Spleen (tissue), 11 donors: ENCODE measurements at regions not wholly inside any gene's neighbourhood (a gene's known extent, or its start where the extent isn't known, plus 50 kb on each side); places are given as distances from the start of the nearest gene placed in this dataset.

Experiments used
- DNase-seq: peaks from one replicate; pipeline ENCODE4 v3.0.0-alpha.2; 2020
- H3K27ac ChIP-seq, 8 donors: fragments of 200-600 bp; sonication (generic) in 7 of 8; 1 replicate in 4 of 8; 2 replicates in 4 of 8; pipeline versions ENCODE4 v1.5.0 to v1.8.0; 2016 to 2021; ENCODE audit warnings: inconsistent platforms in 4 of 8, mild to moderate bottlenecking in 4 of 8, moderate library complexity in 1 of 8
- H3K27me3 ChIP-seq, 7 donors: fragments of 200-600 bp; sonication (generic) in 6 of 7; replicated peaks in 1 of 7; 1 replicate in 4 of 7; 2 replicates in 3 of 7; pipeline versions ENCODE4 v1.5.0 to v1.8.0; 2016 to 2021; ENCODE audit warnings: inconsistent platforms in 3 of 7, mild to moderate bottlenecking in 1 of 7
- H3K36me3 ChIP-seq, 6 donors: fragments of 200-600 bp; sonication (generic) in 5 of 6; 1 replicate in 4 of 6; 2 replicates in 2 of 6; pipeline versions ENCODE4 v1.5.0 to v1.8.0; 2016 to 2021; ENCODE audit warnings: inconsistent platforms in 2 of 6
- H3K4me1 ChIP-seq, 6 donors: fragments of 200-600 bp; sonication (generic) in 5 of 6; 1 replicate in 3 of 6; 2 replicates in 3 of 6; pipeline versions ENCODE4 v1.5.0 to v1.8.0; 2016 to 2021; ENCODE audit warnings: inconsistent platforms in 3 of 6
- H3K4me3 ChIP-seq, 8 donors: fragments of 200-600 bp; sonication (generic) in 7 of 8; 1 replicate in 4 of 8; 2 replicates in 4 of 8; pipeline versions ENCODE4 v1.5.0 to v1.8.0; 2016 to 2021; ENCODE audit warnings: inconsistent platforms in 4 of 8, mild to moderate bottlenecking in 4 of 8, moderate library complexity in 2 of 8
- H3K9me3 ChIP-seq, 8 donors: fragments of 200-600 bp; sonication (generic) in 7 of 8; 1 replicate in 4 of 8; 2 replicates in 4 of 8; pipeline versions ENCODE4 v1.5.0 to v1.8.0; 2016 to 2021; ENCODE audit warnings: inconsistent platforms in 4 of 8
- CTCF ChIP-seq, 11 experiments: fragments of 200-600 bp in 7 of 11; fragments of 450-650 bp in 4 of 11; sonication (generic) in 4 of 11; IDR thresholded peaks in 8 of 11; conservative IDR thresholded peaks in 3 of 11; 1 replicate in 7 of 11; 2 replicates in 4 of 11; pipeline versions ENCODE4 v1.4.0 to v1.8.0; 2016 to 2021; ENCODE audit warnings: antibody characterized with exemption in 11 of 11, inconsistent platforms in 4 of 11, mild to moderate bottlenecking in 1 of 11
- POLR2A ChIP-seq, 3 donors: fragments of 450-650 bp; IDR thresholded peaks; one replicate each; pipeline ENCODE4 v1.5.1; 2017; ENCODE audit warnings: antibody characterized with exemption in 3 of 3, mild to moderate bottlenecking in 1 of 3
- POLR2AphosphoS5 ChIP-seq, 3 donors: sonication (generic); formaldehyde crosslinking; IDR thresholded peaks; one replicate each; pipeline ENCODE4 v1.5.1; 2017; ENCODE audit warnings: antibody characterized with exemption in 3 of 3
- WGBS, 5 donors: extraction: QIAGEN DNeasy Blood & Tissue Kit in 3 of 5; methylation state at CpG; one replicate each; pipeline versions ENCODE4 v1.1.5 to v1.1.7; 2013 to 2018; 5-methylcytosine and 5-hydroxymethylcytosine counted together
- intact Hi-C: fragments of 100-400 bp; cut with DNase I; formaldehyde crosslinking; loops from one replicate; pipeline ENCODE4 v1.15.0; 2023; ENCODE audit warnings: low total_unique reads
- donor health status: healthy with polysubstance abuse.
- donor health status: DM: no; HTN: no; CAD: no; lungs with moderate emphysema.
- donor health status: DM: no; HTN: no; CAD: no.
- donor health status: Bipolar disorder and iron deficiency.
- donor health status: healthy.
- donor health status: DM: no; HTN: no; CAD: no.
- donor health status: DM: yes; HTN: yes; CAD: no.

DNA sequence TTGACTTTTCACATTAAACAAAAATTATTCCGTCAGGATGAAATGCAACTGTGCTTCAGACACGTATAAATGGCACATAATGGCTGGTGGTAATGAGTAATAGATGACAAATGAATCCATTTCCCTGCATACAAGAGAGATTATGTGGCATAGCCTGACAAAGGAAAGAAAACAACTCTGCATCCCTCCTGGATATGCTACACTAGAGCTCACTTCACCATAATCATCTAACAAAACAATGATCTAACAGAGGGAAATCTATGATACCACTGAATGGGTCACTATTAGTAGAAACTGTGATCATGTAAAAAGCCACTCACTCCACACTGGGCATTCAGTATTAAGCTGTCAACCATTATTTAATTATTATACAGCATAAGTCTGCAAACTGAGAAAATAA lies 1498.4 kb downstream of the EFNB2 start:
- WGBS, 5 donors, result 77 to 89% (median 87%) methylated on average over 2 of the region's 2 CpGs
- DNase-seq, result no peak
- TF ChIP-seq CTCF (IDR thresholded peaks at IDR 0.05 in 8 of 11, conservative IDR thresholded peaks at IDR 0.05 in 3 of 11) (no peak), POLR2A (IDR thresholded peaks at IDR 0.05) (no peak), POLR2AphosphoS5 (IDR thresholded peaks at IDR 0.05) (no peak)
- Histone ChIP-seq H3K27me3 (no peaks in the 10 kb centered on the region), H3K4me3 (no peak overlapping the region), H3K9me3 (peaks cover 0 to 6% (median 3%) of the 10 kb centered on the region in 8 donors), H3K36me3 (no peaks in the 10 kb centered on the region), H3K4me1 (no peaks in the 10 kb centered on the region), H3K27ac (no peak overlapping the region)
- intact Hi-C loops, result no loop called here

- Histone ChIP-seq H3K4me3 (no peak overlapping the region), H3K27me3 (no peaks in the 10 kb centered on the region), H3K27ac (no peak overlapping the region), H3K9me3 (no peaks in the 10 kb centered on the region), H3K36me3 (no peaks in the 10 kb centered on the region), H3K4me1 (no peaks in the 10 kb centered on the region)
- WGBS, 5 donors, result 59 to 78% (median 69%) methylated on average over 4 of the region's 4 CpGs
- intact Hi-C loops, result no loop called here
- DNase-seq, result no peak
- TF ChIP-seq POLR2A (IDR thresholded peaks at IDR 0.05) (no peak), CTCF (IDR thresholded peaks at IDR 0.05 in 8 of 11, conservative IDR thresholded peaks at IDR 0.05 in 3 of 11) (no peak), POLR2AphosphoS5 (IDR thresholded peaks at IDR 0.05) (no peak)
Observed at GRCh38 chr13:105035092-105035491, 1500.4 kb downstream of the EFNB2 start.

DNA sequence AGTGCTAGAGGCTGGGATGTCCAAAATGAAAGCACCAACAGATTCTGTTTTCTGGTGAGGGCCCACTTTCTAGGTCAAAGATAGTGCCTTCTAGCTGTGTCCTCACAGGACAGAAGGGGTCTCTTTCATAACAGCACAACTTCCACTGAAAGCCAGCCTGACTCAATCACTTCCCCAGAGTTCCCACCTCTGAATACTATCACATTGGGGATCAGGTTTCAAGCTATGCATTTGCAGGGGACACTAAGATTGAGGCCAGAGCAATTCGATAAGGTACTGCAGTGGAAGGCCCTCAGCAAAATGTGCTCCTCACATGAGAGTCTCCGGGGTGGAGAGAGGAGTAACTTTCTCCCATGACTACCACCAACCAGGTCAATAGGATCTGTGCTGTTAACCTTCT lies 1501.5 kb downstream of the EFNB2 start:
- no peaks in the 10 kb centered on the region for H3K4me1 ChIP-seq
- no peaks in the 10 kb centered on the region for H3K9me3 ChIP-seq
- TF ChIP-seq POLR2AphosphoS5 (IDR thresholded peaks at IDR 0.05) (no peak), CTCF (IDR thresholded peaks at IDR 0.05 in 8 of 11, conservative IDR thresholded peaks at IDR 0.05 in 3 of 11) (no peak), POLR2A (IDR thresholded peaks at IDR 0.05) (no peak)
- intact Hi-C loops, result no loop called here
- no peak for DNase-seq
- no peak overlapping the region for H3K27ac ChIP-seq
- H3K4me3 ChIP-seq, result no peak overlapping the region
- H3K36me3 ChIP-seq, result no peaks in the 10 kb centered on the region
- H3K27me3 ChIP-seq, result no peaks in the 10 kb centered on the region
- WGBS, 5 donors, result 89 to 100% (median 93%) methylated on average over 2 of the region's 2 CpGs

DNA sequence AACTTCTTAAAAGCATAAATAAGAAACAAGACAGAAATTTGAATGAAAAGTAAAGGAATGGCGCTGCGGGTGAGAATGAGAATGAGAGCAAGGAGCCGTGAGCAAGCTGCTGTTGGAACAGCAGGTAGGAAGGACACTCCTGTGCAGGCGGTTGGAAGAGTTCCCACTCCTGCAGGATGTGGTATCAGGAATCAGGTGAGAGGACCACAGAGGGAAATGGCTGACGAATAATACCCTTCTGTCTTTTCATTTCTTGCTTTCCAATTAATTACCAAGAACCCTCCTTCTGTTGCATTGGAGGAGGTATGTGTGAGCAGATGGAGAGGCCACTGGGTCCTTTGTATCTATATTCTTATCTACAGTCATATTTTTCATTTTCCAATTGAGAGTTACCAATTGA lies 1504.2 kb downstream of the EFNB2 start:
- H3K4me3 ChIP-seq, result no peak overlapping the region
- H3K9me3 ChIP-seq, result no peaks in the 10 kb centered on the region
- 88 to 95% (median 93%) methylated on average over 5 of the region's 5 CpGs for WGBS, 5 donors
- H3K36me3 ChIP-seq, result no peaks in the 10 kb centered on the region
- H3K27me3 ChIP-seq, result no peaks in the 10 kb centered on the region
- no peaks in the 10 kb centered on the region for H3K4me1 ChIP-seq
- TF ChIP-seq POLR2AphosphoS5 (IDR thresholded peaks at IDR 0.05), result no peak
- intact Hi-C loops, result no loop called here
- no peak for DNase-seq
- no peak overlapping the region for H3K27ac ChIP-seq

- Histone ChIP-seq H3K4me1 (no peaks in the 10 kb centered on the region), H3K4me3 (no peak overlapping the region), H3K36me3 (no peaks in the 10 kb centered on the region), H3K27ac (no peak overlapping the region), H3K9me3 (no peaks in the 10 kb centered on the region), H3K27me3 (no peaks in the 10 kb centered on the region)
- intact Hi-C loops, result no loop called here
- 80 to 93% (median 90%) methylated on average over 3 of the region's 3 CpGs for WGBS, 5 donors
- TF ChIP-seq POLR2A (IDR thresholded peaks at IDR 0.05) (no peak), POLR2AphosphoS5 (IDR thresholded peaks at IDR 0.05) (no peak), CTCF (IDR thresholded peaks at IDR 0.05 in 8 of 11, conservative IDR thresholded peaks at IDR 0.05 in 3 of 11) (no peak)
- DNase-seq, result no peak
Observed at GRCh38 chr13:105030851-105031250, 1504.6 kb downstream of the EFNB2 start.
